Vagina (tissue), 2 donors: ENCODE measurements at regions not wholly inside any gene's neighbourhood (a gene's known extent, or its start where the extent isn't known, plus 50 kb on each side); places are given as distances from the start of the nearest gene placed in this dataset.

ENCODE experiments used
- DNase-seq, 2 donors: peaks; one replicate each; pipeline ENCODE4 v3.0.0-alpha.2; 2017; ENCODE audit errors: extremely low spot score in 2 of 2
- H3K27ac ChIP-seq: fragments of 200-600 bp; sonication (generic); one replicate; pipeline ENCODE4 v1.5.1; 2019
- H3K27me3 ChIP-seq: fragments of 200-600 bp; sonication (generic); one replicate; pipeline ENCODE4 v1.5.1; 2019
- H3K36me3 ChIP-seq, 2 donors: fragments of 200-600 bp; sonication (generic); one replicate each; pipeline ENCODE4 v1.5.1; 2017 to 2019
- H3K4me1 ChIP-seq: fragments of 200-600 bp; sonication (generic); one replicate; pipeline ENCODE4 v1.5.1; 2019
- H3K4me3 ChIP-seq, 2 donors: fragments of 200-600 bp; sonication (generic); 1 replicate in 1 of 2; 2 replicates in 1 of 2; pipeline ENCODE4 v1.5.1; 2016 to 2019
- H3K9me3 ChIP-seq: fragments of 200-600 bp; sonication (generic); one replicate; pipeline ENCODE4 v1.5.1; 2019
- CTCF ChIP-seq, 3 experiments: fragments of 450-650 bp in 2 of 3; fragments of 200-600 bp in 1 of 3; sonication (generic) in 1 of 3; IDR thresholded peaks; one replicate each; pipeline ENCODE4 v1.5.1; 2017 to 2019; ENCODE audit warnings: antibody characterized with exemption in 3 of 3, mild to moderate bottlenecking in 2 of 3, moderate library complexity in 2 of 3
- POLR2A ChIP-seq, 2 donors: fragments of 450-650 bp; IDR thresholded peaks; one replicate each; pipeline ENCODE4 v1.6.1; 2017; ENCODE audit warnings: antibody characterized with exemption in 2 of 2, mild to moderate bottlenecking in 2 of 2, moderate library complexity in 2 of 2
- POLR2AphosphoS5 ChIP-seq, 2 donors: sonication (generic); formaldehyde crosslinking; IDR thresholded peaks; one replicate each; pipeline ENCODE4 v1.9.0; 2017; ENCODE audit warnings: antibody characterized with exemption in 2 of 2, mild to moderate bottlenecking in 2 of 2, low read depth in 1 of 2; ENCODE audit not compliant: insufficient read depth in 1 of 2
- intact Hi-C: fragments of 100-400 bp; cut with DNase I; formaldehyde crosslinking; loops from one replicate; pipeline ENCODE4 v1.15.1; 2023

GRCh38 chr1:172976222-172977041 is 74.3 kb downstream of the TNFSF18 start:
- intact Hi-C loops = no loop called here
- H3K27ac ChIP-seq = no peak overlapping the region
- DNase-seq = no peak

GRCh38 chr1:172977296-172978017 is 73.3 kb downstream of the TNFSF18 start:
- H3K4me1 ChIP-seq = no peaks in the 10 kb centered on the region
- H3K36me3 ChIP-seq = no peaks in the 10 kb centered on the region
- intact Hi-C loops = no loop called here
- H3K27me3 ChIP-seq = no peaks in the 10 kb centered on the region
- H3K27ac ChIP-seq = no peak overlapping the region
- H3K9me3 ChIP-seq = no peaks in the 10 kb centered on the region
- H3K4me3 ChIP-seq = no peak overlapping the region
- TF ChIP-seq POLR2A (IDR thresholded peaks at IDR 0.05) = no peak
- no peak for TF ChIP-seq CTCF (IDR thresholded peaks at IDR 0.05)
- TF ChIP-seq POLR2AphosphoS5 (IDR thresholded peaks at IDR 0.05; ENCODE audit: insufficient read depth in 1 of 2, low read depth in 1 of 2) = peak in 1 of 2 donors; percentile 37
- DNase-seq = no peak

More at GRCh38 chr1:172976222-172977041, 74.3 kb downstream of the TNFSF18 start:
- no peaks in the 10 kb centered on the region for H3K9me3 ChIP-seq
- H3K4me1 ChIP-seq = no peaks in the 10 kb centered on the region
- no peaks in the 10 kb centered on the region for H3K36me3 ChIP-seq
- no peak overlapping the region for H3K4me3 ChIP-seq
- TF ChIP-seq POLR2AphosphoS5 (IDR thresholded peaks at IDR 0.05; ENCODE audit: insufficient read depth in 1 of 2, low read depth in 1 of 2) (peak in 1 of 2 donors; percentile 61), CTCF (IDR thresholded peaks at IDR 0.05) (no peak)
- no peaks in the 10 kb centered on the region for H3K27me3 ChIP-seq

- no peak for DNase-seq
- H3K9me3 ChIP-seq = no peaks in the 10 kb centered on the region
- H3K27ac ChIP-seq = no peak overlapping the region
- no peak for TF ChIP-seq POLR2A (IDR thresholded peaks at IDR 0.05)
- TF ChIP-seq CTCF (IDR thresholded peaks at IDR 0.05) = no peak
- no peak for TF ChIP-seq POLR2AphosphoS5 (IDR thresholded peaks at IDR 0.05; ENCODE audit: insufficient read depth in 1 of 2, low read depth in 1 of 2)
- H3K27me3 ChIP-seq = no peaks in the 10 kb centered on the region
- intact Hi-C loops = no loop called here
- no peak overlapping the region for H3K4me3 ChIP-seq
- no peaks in the 10 kb centered on the region for H3K36me3 ChIP-seq
- H3K4me1 ChIP-seq = no peaks in the 10 kb centered on the region
These were observed 72.1 kb downstream of the TNFSF18 start for GRCh38 chr1:172978595-172978994.

- H3K27ac ChIP-seq = no peak overlapping the region
- H3K27me3 ChIP-seq = no peaks in the 10 kb centered on the region
- no peak overlapping the region for H3K4me3 ChIP-seq
- TF ChIP-seq POLR2A (IDR thresholded peaks at IDR 0.05) (no peak), POLR2AphosphoS5 (IDR thresholded peaks at IDR 0.05; ENCODE audit: insufficient read depth in 1 of 2, low read depth in 1 of 2) (no peak), CTCF (IDR thresholded peaks at IDR 0.05) (no peak)
- no peaks in the 10 kb centered on the region for H3K9me3 ChIP-seq
- no peaks in the 10 kb centered on the region for H3K4me1 ChIP-seq
- no peaks in the 10 kb centered on the region for H3K36me3 ChIP-seq
- DNase-seq = no peak
- intact Hi-C loops = no loop called here
These were observed 70.9 kb downstream of the TNFSF18 start for GRCh38 chr1:172979828-172980227.

- Histone ChIP-seq H3K9me3 (no peaks in the 10 kb centered on the region), H3K36me3 (no peaks in the 10 kb centered on the region), H3K27me3 (no peaks in the 10 kb centered on the region), H3K4me1 (no peaks in the 10 kb centered on the region), H3K4me3 (no peak overlapping the region), H3K27ac (no peak overlapping the region)
- TF ChIP-seq POLR2AphosphoS5 (IDR thresholded peaks at IDR 0.05; ENCODE audit: insufficient read depth in 1 of 2, low read depth in 1 of 2) (no peak), POLR2A (IDR thresholded peaks at IDR 0.05) (no peak), CTCF (IDR thresholded peaks at IDR 0.05) (no peak)
- no peak for DNase-seq
- intact Hi-C loops = no loop called here
These were observed 70.3 kb downstream of the TNFSF18 start for GRCh38 chr1:172980456-172980855.
